ENCODE measurements at regions not wholly inside any gene's neighbourhood (a gene's known extent, or its start where the extent isn't known, plus 50 kb on each side); places are given as distances from the start of the nearest gene placed in this dataset.
A peak's percentile ranks its signal among the peaks of the same experiment; 100 is the strongest.

DNA sequence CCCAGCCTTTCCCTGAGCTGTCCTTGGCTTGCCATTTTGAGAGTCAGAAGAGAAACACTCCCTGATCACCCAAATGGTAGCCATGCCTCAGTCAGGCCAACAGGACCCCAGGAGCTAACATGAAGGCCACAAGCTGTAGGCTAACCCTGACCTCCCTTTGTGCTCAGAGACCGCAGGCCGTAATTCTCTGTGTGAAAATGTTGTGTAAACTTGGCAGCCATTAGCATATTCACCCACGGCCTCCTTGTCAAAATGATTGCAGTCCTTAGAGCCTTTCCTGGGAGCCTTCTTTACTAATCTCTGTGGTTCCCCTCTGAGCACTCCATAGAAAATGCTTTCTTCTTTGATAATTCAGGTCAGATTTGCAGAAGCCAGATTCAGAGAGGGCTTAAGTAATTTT, 418.9 kb downstream of the COG6 start:
- no peak for DNase-seq (ENCODE audit: low read depth in 2 of 2)

DNA sequence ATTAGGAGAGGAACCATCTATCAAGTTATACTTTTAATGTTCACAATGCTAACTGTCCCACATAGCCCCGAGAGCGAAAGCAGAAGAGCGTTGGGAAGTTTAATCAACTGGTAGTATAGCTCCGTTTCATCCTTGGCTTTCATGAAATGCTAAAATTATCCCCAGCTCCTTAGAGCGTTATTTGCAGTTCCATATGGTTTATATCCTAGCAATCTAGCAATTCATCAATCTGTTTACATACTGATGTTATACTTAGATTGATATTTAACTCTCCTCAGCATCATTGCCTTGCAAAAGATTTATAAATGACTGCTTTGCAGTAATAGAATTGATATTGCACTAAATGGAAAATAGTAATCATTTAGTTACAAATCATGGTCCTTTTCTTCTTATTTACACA, 419.8 kb downstream of the COG6 start:
- no peak for DNase-seq (ENCODE audit: low read depth in 2 of 2)

DNA sequence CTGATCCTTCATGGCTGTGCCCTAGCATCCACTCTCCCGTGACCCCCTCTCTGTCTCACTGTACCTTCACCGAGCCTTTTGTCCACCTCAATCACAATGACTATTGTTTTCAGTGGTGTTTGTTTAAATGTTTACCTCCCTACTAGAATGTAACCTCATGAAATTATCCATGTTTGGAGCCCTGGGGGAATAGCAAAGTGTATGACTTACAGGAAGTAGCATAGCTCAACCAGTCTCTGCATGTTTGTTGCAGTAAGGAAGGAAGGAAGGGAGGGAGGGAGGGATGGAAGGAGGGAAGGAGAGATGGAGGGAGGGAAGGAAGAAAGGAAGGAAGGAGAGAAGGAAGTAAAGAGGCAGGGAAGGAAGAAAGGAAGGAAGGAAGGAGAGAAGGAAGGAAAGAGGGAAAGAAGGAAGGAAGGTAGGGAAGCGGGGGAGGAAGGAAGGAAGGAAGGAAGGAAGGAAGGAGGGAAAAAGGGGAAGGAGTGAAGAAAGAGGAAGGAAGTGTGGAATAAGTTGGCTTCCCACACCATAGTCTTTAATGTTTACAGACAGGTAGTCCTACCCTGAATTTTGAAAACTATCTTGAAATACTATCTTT, 421.4 kb downstream of the COG6 start:
- DNase-seq (ENCODE audit: low read depth in 2 of 2) = no peak

DNA sequence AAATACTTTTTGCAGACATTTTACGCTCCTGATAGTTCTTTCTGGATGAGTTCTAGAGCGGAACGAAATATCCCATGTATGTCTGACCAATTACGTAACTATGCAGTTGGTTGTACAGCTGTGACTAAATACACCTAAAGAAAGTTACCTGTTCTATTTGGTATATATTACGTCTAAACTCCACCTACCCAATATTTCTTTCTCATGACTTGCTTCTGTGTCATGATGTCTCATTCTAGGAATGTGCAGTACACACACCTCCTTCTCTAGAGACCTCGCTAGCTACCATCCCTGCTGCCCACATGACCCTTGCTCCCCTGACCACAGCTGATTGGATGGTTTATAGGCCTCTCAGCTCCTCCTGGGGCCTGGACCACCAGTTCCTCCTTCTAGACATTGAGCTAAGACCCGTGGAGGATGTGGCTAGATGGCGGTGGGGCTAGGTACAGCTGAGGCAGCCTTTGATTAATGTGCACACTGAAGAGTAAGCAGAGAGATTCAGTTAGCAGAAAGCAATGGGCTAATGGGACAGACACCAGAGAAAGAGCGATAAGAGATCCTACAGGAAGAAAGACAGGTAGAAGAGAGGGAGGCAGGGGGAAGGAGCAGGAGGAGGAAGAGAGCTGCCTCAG, 422.1 kb downstream of the COG6 start:
- no peak for DNase-seq (ENCODE audit: low read depth in 2 of 2)

DNA sequence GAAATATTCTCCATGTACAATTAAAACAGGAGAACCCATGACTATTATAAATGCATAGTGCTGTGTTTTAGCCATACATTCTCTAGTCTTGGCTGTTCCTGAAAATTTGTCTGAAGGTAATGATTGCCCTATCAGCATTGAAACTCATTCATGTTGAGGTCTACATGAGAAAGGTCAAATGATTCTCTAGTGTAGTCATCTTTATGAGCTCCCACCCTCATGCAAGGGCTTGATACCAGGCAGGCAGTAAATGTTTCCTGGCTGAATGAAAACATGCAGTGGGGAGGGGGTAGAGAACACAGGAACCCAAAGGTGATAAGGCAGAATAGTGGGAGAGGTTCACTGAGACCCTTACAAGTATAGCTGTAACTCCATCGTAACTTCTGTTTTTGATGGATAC, 424.3 kb downstream of the COG6 start:
- no peak for DNase-seq (ENCODE audit: low read depth in 2 of 2)

DNA sequence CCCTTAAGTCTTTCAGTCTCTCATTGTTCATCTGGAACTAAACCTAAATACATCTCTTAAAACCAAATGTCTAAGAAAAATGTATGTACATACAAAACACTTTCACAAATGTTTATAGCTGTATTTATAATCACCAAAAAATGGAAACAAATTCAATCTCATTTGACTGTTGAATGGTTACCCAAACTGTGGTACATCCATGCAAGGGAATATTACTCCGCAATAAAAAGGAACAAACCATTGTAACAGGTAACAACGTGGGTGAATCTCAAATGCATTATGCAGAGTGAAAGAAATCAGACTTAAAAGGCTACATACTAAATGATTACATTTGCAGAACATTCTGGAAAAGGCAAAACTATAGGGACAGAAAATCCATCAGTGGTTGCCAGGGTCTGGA, 425.2 kb downstream of the COG6 start:
- DNase-seq (ENCODE audit: low read depth in 2 of 2) = no peak

DNA sequence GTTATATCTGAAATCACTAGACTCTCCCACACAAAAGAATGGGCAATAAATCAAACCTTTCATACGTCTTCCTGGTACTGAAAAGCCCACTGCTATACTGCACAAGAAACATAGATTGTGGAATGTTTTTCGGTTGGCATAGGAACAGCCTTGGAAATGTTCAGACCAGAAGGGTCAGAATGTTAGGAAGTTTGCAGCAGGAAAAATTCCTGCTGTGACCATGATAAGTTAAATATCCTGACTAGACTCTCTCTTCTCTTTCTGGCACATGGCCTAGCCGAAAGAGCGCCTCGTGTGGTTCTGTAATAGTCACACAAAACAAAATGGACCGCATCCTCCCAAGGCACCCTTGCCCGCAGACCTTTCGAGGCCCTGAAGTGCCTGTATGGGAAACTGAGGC, 427.2 kb downstream of the COG6 start:
- no peak for DNase-seq (ENCODE audit: low read depth in 2 of 2)

DNA sequence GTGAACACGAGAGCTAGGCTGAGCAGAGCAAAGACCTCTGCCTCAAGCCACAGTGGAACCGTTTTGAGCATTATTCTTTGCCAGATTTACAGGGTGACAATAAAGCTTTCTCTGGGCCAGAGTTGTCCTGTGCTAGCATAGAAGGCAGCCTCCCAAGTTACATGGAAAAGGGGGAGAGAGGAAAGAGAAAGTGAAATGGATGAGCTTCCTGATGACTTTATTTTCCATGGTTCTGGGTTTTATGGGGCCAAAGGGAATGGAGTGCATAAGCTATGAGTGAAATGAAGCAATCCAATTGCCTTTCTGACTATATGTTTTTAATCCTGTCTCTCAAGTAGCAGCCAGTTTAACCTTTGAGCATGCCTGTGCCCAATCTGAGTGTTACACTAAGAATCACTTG, 428.4 kb downstream of the COG6 start:
- DNase-seq (ENCODE audit: low read depth in 2 of 2) = no peak

DNA sequence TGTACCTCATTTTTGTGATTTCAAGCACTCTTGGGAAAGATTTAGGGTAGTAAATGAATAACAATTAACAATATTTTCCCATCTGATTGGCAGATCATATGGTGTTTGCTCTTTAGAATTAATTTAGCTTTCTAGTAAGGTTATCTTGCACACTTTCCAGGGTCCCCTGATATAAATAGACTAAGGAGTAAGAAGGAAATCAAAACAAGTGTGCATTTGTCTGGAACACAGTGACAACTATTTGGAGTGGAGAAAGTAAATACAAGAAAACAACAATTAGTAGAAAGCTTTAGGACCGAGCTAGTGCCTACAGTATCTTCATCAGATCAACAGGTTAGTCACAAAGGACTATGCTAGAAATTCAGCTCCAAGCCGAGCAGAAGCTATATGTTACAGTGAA, 429.5 kb downstream of the COG6 start:
- DNase-seq (ENCODE audit: low read depth in 2 of 2) = no peak

DNA sequence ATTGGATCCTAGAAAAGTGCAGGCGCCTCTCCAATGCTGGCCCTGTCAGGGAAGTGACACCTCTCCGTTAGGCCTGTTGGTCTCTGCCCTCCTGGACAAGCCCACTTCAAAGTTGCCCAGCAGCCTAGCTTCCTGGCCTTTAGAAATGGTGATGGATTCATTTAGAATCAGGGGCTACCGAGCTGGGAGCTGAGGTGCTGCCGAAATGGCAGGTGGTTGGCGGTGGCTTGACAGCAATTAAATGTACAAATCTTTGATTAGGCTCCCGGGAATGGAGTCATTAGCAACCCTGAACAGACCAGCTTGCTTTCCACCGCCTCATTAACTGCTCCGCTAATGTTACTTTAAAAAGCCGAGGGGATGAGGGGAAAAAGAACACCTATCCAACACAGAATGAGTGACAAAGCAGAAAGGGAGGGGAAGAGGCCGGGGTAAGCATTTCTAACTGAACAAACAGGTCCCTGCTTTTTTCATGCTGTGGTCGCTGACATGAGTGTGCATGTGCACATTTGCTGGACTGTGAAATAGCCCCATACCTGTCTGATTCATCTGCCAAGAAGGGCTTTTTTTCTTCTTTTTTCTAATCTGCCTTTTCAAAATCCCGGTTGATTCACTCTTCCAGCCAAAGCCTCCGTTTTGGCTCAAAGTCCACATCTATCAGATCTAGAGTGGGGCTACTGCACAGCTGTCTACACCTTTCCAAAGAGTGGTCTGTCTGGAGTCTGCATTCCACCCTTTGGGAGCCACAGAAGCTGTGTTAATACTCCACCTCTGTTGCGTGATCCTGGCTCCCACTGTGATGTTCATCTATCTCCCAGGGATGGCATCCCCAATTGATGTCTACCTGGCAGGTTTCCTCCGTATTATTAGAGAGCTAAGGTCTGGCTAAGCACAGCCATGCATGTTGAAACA, 431.9 kb downstream of the COG6 start:
- DNase-seq (ENCODE audit: low read depth in 2 of 2) = no peak

DNA sequence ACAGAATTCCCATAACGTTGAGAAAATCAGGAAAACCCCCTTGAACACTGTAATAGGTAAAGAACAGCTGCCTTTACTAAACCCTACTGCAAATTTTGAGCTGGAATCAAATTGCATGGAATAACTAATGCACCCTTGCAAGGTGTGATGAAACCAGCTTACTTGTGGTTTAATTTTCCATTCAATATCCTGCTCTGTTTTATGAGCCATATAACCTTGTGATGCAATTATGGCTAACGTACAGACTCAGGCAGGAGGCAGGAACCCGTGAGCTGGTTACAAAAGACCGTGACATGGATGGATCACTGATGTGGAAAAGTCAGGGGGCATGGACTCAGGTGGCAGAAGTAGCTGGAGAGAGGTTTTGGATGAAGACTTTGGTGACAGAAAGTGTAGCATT, 438.6 kb downstream of the COG6 start:
- no peak for DNase-seq (ENCODE audit: low read depth in 2 of 2)

DNA sequence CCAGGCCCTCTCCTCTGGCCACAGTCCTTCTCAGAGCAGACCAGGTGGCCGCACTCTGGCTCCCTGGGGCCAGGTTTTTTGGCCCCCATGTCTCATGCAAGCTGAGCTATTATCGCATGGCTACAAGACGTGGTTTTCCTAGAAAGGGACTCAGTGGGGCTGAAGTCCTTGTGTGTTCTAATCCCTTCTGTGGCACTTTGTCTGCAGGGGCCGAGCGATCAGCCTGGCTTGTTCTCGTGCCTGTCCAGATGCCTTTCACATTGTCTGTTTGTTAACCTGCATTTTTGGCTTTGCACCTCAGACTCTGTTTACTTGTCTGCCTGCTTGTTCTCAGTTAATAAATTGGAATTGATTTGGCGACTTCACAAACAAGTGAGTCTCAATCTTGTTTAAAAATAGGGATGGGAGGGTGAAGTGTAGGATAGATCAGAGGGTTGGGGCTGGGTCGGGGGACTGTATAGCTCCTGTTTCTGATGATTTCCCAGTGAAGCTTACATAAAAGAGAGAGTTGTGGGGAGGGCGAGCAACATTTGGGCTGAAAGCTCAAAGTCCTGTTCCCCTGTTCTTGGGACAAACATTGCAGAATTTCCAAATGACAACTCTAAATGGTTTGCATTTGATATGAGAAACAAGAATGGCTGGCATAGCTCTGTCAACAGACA, 440.4 kb downstream of the COG6 start:
- DNase-seq (ENCODE audit: low read depth in 2 of 2) = no peak

DNA sequence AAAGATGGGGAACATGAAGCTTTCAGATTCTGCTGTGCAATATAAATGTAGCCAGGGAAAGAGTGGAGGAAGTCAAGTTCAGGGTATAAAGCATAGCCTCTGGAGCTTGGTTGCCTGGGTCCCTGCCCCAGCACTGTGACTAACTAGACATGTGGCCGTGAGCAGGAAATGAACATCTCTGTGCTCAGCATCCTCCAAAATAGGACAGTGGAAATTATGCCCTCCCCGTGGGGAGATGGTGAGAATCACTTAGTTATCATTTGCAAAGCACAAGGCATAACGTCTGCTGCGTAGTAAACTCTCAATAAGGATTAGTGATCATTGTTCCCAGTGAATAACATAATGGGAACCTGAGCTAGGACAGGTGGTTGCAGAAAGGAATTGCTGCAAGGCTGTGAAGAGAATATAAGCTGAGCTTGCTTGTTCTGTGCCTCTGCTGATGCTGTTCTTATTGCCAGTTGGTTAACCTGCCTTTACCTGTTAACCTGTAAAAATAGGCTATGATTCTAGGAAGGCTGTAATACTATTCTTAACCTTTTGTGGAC, 441.0 kb downstream of the COG6 start:
- peak in 1 of 2 donors; percentile 4 for DNase-seq (ENCODE audit: low read depth in 2 of 2)

DNA sequence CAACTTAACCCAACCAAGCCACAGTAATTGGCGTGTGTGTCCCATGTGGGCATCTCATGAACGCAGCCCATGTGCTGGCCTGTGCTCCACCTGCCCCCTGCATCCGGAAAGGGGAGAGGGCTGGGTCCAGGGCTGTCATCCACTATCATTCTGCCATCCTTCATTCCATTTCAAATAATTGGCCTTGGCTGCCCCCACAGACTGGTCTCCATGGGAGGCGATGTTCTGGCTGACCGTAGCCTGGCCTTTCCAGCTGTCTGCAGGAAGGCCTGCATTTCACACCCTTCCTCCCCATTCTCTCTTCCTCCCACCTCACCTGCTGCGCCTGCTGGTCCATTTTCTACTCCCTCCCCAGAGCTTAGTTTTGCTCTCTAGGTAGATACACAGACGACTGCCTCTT, 442.8 kb downstream of the COG6 start:
- no peak for DNase-seq (ENCODE audit: low read depth in 2 of 2)

DNA sequence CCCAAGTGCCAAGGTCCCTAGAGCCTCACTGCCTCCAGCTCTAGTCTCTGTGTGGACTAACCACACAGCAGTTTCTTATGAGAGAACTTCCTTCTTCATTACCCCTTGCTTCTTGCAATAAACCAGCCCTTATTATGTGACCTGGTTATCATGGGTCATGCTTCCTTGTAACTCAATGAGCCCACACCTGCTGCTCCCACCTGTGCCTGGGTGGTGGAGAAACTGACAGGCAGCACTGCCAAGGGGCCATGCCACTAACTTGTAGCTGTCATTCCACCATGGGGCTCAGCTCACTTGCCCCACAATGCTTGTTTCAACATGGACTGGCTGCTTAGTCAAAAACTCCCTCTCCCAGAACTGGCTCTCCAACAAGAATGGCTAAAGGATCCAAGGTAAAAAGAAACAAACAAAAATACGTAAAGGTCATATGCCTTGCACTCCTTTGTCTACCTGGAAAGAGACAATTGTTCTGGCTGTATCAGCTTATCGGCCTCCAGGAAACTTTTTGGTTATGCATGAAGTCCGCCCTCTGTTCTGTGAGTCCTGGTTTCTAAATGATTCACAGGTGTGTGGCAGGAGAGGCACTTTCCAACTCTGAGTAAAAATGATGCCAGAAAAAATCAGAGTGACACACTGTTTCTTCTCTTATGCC, 446.4 kb downstream of the COG6 start:
- DNase-seq (ENCODE audit: low read depth in 2 of 2) = no peak

DNA sequence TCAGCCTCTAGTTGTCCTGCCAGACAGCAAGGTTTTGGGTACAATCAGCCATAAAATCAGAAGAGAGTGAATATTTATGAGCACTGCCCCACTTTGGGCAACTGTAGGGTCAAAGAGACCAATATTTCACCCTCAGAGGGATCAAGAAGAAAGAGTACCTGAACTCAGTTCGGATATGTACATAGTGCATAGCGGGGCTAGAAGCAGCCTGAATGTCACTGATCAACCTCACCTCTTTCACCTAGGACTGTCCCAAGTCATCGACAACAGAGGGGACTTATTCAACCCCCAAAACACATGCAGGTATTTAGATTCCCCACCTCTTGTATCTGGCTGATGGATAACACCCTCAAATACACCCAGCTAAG, 446.9 kb downstream of the COG6 start:
- no peak for DNase-seq (ENCODE audit: low read depth in 2 of 2)

DNA sequence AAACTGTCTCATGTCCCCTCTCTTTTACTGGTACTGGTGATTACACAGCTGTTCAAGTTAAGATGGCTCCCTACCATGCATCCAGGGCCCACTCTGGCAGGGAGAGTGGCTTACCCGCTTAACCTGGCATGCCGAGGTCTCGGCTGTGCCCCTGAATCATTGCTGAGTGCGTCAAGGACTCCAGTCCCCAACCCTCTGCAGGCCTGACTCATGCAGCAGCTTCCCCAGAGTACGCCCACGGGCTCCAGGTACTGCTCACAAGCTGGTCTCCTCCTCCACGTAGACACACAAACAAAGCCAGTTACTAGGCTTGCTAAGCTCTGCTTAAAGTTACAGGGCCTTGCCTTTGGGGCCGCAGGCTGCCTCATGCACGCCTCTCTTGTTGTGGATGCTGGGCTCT, 447.4 kb downstream of the COG6 start:
- peak; percentile 60 to 82 for DNase-seq (ENCODE audit: low read depth in 2 of 2)

DNA sequence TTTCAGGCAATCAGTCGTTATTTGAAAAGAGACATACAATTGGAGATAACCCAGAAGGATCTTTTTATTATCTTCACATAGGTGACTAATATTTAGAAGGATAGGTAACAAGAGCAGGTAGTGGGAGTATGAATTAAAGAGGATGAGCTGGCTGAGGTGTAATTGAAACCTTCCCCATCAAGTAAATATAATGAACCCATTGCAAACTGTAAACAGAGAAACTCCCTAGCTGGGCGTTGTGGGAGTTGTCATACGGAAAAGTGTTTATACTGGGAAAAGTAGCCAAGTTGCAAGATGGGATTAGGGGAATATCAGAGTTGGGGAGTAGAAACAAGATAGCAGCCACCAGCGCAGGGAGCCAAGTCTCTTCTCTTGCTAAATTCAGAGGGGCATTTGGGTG, 448.4 kb downstream of the COG6 start:
- no peak for DNase-seq (ENCODE audit: low read depth in 2 of 2)

DNA sequence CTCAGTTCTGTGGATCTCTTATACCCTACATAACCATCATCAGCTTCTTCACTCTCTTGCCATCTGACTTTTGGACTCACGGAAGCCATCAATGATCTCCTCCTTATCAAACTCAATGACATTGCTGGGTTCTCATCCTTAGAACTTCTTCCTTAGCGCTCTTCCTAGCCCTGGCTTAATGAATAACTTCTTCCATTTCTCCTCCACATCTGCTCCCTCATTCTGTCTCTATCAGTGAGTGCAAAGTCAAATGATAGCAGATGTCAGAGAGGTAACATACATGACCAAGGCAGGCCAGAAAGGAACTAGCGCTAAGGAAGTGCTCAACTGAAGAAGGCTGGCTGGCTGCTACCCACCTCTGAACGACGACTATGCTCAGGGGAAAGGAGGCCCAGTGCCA, 449.8 kb downstream of the COG6 start:
- DNase-seq (ENCODE audit: low read depth in 2 of 2) = no peak

DNA sequence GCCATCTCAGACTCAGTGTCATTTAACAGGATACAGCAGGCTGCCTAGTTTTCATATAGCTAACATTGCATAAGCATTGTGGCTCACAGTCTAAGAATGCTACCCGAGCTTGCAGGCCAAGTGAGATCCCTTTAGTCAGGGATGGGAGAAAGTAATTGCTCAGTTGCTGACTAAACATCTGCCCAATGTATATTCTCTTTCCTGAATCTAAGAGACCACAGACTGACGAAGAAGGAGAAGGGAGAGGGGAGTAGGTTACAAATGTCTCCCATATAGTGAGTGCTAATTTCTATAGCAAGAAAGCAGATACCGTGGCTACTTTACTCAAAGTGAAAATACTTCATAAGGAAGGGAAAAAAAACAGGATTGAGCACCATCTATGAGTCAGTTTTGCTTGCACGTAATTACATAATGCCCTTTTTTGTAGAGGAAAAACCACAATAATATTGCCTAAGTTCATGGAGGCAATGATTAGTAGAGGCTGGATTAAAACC, 453.9 kb downstream of the COG6 start:
- DNase-seq (ENCODE audit: low read depth in 2 of 2) = no peak

DNA sequence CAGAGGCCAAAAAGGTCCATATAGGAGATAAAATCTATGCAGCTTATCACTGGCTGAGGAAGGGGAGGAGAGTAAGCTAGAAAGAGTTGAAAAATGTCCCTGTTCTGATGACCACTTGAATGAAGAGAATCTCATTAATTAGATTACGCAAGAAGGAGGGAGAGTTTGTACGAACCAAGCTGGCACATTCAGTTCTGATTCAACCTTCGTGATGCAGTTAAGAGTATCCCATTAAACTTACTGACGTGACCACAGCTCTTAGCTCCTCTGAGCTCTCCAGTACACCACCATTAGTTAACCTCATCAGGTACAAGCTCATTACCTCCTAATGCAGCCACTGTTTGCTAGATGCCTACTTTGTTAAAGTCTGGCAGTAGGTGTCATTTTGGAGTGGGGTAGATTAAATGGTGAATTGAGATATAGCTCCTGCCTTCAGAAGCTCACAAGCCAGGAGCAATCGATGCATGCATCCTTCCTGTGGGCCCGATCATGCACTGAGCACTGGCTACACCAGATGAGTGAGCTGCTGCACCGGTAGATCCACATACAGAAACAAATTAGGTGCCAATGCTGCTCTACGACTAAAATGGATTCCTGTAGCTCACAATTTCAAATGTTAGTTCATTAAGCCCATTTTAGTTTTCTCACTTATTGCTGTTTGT, 458.3 kb downstream of the COG6 start:
- no peak for DNase-seq (ENCODE audit: low read depth in 2 of 2)
